ENCODE measurements at regions not wholly inside any gene's neighbourhood (a gene's known extent, or its start where the extent isn't known, plus 50 kb on each side); places are given as distances from the start of the nearest gene placed in this dataset.

DNA sequence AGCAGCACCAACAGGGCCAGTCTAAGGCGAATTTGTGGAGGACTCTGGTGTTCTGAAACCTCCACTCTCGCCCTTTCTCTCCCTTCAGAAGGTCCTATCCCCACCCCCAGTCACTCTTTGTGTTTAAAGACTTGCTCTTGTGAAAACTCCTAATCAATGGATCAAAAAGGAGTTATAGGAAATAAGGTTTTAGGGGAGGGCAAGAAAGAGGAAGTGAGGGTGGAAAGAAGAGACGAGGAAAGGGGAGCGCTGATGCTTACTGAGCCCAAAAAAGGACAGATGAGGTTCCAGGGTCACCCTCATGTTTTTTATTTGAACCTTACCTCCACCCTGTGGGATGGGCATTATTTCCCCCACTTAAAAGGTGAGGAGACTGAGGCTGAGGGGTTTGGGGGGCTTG lies 70.0 kb upstream of the SLC6A11 start:
- no peak for TF ChIP-seq POLR2A (IDR thresholded peaks at IDR 0.05)
- no peak for TF ChIP-seq CTCF (IDR thresholded peaks at IDR 0.05)
